ENCODE measurements at regions not wholly inside any gene's neighbourhood (a gene's known extent, or its start where the extent isn't known, plus 50 kb on each side); places are given as distances from the start of the nearest gene placed in this dataset.

- TF ChIP-seq, protein P1, sequence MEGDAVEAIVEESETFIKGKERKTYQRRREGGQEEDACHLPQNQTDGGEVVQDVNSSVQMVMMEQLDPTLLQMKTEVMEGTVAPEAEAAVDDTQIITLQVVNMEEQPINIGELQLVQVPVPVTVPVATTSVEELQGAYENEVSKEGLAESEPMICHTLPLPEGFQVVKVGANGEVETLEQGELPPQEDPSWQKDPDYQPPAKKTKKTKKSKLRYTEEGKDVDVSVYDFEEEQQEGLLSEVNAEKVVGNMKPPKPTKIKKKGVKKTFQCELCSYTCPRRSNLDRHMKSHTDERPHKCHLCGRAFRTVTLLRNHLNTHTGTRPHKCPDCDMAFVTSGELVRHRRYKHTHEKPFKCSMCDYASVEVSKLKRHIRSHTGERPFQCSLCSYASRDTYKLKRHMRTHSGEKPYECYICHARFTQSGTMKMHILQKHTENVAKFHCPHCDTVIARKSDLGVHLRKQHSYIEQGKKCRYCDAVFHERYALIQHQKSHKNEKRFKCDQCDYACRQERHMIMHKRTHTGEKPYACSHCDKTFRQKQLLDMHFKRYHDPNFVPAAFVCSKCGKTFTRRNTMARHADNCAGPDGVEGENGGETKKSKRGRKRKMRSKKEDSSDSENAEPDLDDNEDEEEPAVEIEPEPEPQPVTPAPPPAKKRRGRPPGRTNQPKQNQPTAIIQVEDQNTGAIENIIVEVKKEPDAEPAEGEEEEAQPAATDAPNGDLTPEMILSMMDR (conservative IDR thresholded peaks at IDR 0.05; ENCODE audit: low read depth, low read length), result no peak
- no peak for DNase-seq (ENCODE audit: low read depth)
- no peak overlapping the region for H3K4me3 ChIP-seq (ENCODE audit: low read depth, low read length)
Observed at GRCh38 chr5:120841830-120842229, 377.7 kb downstream of the PRR16 start.

DNA sequence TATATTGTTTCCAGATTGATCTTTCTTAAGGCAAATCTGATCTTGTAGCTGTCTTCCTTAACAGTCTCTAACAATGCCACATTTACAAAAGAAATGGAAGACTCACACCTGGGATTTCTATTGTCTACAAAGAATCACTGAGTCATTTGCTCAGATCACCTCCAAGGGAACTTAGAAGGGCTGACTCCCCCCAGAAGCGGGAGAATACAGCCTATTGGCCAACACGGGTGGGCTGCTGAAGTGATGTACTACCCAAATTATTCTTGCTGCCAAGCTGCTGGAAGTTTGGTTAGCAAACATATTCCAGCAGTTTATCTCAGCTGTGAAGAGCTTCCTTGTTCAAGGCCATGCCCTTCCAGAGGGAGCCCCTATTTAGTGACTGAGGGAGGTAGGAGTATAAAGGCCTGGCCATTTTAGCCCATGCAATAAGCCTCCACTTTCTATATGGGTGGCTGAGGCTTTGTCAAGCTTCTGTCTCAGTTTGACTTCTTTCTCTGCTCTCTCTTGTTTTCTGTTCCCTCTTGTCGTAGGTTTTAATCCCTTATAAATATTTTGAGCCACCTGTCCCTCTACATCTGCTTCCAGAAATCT lies 379.4 kb downstream of the PRR16 start:
- TF ChIP-seq, protein P1 (conservative IDR thresholded peaks at IDR 0.05; ENCODE audit: low read depth, low read length), result no peak
- H3K4me3 ChIP-seq (ENCODE audit: low read depth, low read length), result no peak overlapping the region
- DNase-seq (ENCODE audit: low read depth), result no peak

GRCh38 chr5:120848883-120849282 lies 384.8 kb downstream of the PRR16 start:
- TF ChIP-seq, protein P1 (conservative IDR thresholded peaks at IDR 0.05; ENCODE audit: low read depth, low read length), result no peak
- H3K4me3 ChIP-seq (ENCODE audit: low read depth, low read length), result no peak overlapping the region
- DNase-seq (ENCODE audit: low read depth), result no peak

DNA sequence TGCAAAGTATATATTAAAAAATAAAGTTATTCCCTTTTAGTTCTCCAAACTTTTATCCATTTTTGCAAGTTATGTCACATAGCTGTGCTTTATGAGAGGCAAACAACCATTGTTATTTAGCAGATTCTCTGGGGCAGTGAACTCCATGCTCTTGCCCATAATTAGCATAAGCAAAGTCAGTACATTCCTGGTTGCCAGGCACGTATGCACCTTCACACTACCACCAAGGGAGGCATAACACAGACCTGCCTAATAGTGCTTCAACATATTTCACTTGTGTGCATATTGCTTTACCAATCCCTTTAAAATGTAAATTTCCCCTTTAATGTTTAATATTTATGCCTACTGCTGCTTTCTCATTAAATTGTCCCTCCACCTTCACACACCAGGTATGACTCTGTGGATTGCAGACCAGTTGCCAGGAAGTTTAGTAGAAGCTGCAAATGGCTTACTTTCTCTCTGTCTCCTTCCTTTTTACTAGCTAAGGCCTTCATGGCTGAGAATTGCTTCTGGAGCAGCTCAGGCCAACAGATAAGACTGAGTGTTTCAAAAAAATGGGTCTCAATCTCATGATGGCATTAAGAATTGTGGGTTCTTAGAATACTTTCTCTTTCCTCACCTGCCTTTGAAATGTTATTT lies 388.2 kb downstream of the PRR16 start:
- DNase-seq (ENCODE audit: low read depth), result no peak
- TF ChIP-seq, protein P1 (conservative IDR thresholded peaks at IDR 0.05; ENCODE audit: low read depth, low read length), result no peak
- no peak overlapping the region for H3K4me3 ChIP-seq (ENCODE audit: low read depth, low read length)

DNA sequence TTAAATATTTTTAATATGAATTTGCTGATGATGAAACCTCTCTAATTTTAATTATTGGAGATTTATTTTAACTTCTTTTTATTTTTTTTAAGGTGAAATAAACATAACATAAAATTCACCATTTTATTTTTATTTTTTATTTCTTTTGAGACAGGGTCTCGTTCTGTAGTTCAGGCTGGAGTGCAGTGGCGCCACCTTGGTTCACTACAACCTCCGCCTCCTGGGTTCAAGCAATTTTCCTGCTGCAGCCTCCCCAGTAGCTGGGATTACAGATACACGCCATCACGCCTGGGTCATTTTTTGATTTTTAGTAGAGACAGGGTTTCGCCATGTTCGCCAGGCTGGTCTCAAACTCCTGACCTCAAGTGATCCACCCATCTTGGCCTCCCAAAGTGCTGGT lies 402.9 kb downstream of the PRR16 start:
- DNase-seq (ENCODE audit: low read depth), result no peak
- no peak overlapping the region for H3K4me3 ChIP-seq (ENCODE audit: low read depth, low read length)
- TF ChIP-seq, protein P1 (conservative IDR thresholded peaks at IDR 0.05; ENCODE audit: low read depth, low read length), result no peak

DNA sequence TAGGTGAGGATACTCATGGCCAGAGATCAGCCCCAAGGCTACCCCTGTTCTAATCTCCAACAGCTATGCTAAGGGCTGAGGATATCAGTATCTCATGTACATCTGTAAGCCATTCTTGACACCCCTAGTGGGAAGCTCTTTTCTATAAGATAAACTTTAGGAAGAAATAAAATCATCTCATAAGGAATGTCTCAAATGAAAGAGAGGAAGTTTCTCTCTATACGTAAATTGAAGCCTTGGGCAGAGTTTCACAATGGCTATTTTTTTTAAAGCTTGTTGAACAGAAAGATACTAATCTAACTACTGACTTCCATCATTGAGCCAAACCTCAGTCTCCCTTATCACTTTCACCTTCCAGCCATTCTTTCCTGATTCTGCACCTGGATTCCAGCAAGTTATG lies 405.7 kb downstream of the PRR16 start:
- DNase-seq (ENCODE audit: low read depth), result no peak
- H3K4me3 ChIP-seq (ENCODE audit: low read depth, low read length), result no peak overlapping the region
- TF ChIP-seq, protein P1 (conservative IDR thresholded peaks at IDR 0.05; ENCODE audit: low read depth, low read length), result no peak

GRCh38 chr5:120872297-120872696 lies 408.2 kb downstream of the PRR16 start:
- TF ChIP-seq, protein P1 (conservative IDR thresholded peaks at IDR 0.05; ENCODE audit: low read depth, low read length), result no peak
- no peak for DNase-seq (ENCODE audit: low read depth)
- no peak overlapping the region for H3K4me3 ChIP-seq (ENCODE audit: low read depth, low read length)
